Activated T-cell treated with anti-CD3 and anti-CD28 coated beads for 1 hour (primary cell): ENCODE measurements at regions not wholly inside any gene's neighbourhood (a gene's known extent, or its start where the extent isn't known, plus 50 kb on each side); places are given as distances from the start of the nearest gene placed in this dataset.

Experiments used
- DNase-seq: peaks from one replicate; pipeline ENCODE4 v3.0.0-alpha.2; 2020; ENCODE audit warnings: low read depth

GRCh38 chr6:156513504-156513903, 263.7 kb upstream of the ARID1B start:
- no peak for DNase-seq

DNA sequence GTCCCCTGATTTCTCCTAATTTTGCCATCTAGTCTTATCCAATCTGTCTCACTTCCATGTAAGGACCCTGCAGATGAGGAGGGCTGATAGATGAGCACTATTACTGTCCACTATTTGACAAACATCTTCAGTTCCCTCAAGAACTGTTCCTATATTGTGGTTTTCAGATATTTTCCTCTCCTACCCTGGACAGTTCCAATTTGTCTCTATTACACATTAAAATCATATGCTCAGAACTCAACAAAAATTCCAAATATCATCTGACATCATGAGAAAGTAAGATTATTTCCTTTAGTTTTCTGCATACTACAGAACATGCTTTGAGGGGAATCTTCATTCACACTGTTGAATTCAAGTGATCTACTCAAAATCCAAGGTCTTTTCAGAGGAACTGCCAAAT, 265.6 kb upstream of the ARID1B start:
- no peak for DNase-seq

- no peak for DNase-seq
Observed at GRCh38 chr6:156511051-156511450, 266.1 kb upstream of the ARID1B start.

DNA sequence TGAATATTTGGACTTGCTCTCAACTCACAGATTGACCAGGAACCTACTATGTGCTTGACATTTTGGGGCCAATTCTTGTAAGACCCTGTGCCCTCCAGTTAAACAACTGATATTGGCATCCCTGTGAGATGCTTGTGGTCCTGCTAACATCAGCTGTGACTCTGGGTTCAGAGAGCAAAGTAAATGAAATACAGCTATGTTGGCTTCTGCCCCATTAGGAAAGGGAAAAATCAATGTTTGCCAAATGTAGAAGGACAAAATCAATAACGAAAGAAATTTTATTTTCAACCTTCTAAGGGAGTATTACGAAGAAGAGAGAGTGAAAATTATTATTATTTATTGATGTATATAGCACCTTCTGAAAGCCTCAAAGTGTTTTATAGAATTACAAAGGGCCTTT, 266.9 kb upstream of the ARID1B start:
- no peak for DNase-seq

DNA sequence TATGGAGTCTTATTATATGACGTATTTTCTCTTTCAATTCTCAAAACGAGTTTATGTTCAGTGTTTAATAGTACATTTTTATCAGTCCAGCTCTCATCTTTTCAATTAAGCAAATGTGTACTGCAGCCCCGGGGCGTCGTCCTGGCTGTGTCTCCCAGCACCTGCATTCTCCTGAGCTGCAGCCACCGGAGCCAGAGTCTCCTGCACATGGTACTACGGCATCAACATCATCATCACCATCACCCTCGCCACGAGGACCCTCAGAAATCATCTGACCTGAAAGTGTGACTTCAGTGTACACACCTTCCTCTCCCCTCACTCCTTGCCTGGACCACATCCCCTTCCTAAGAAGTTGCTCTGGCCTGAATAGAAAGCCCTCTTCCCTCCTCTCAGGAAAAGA, 267.7 kb upstream of the ARID1B start:
- no peak for DNase-seq

DNA sequence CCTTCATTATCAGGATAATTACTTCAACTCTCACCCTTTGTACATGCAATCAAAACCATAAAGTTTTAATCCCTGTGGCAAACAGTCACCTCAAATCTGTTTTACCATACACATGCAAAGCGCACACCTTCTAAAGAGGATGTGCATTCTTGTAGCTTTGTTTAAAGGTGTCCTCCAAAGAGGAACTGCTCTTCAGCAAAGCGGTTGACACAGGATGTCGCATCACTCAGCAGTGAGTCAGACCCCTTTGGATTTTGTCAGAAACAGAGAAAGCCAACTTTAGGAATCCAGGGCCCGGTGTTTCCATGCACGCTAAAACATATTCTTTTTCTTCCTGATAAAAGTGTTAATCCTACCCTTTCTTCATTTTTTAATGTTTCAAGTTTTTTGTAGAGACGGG, 268.3 kb upstream of the ARID1B start:
- no peak for DNase-seq

DNA sequence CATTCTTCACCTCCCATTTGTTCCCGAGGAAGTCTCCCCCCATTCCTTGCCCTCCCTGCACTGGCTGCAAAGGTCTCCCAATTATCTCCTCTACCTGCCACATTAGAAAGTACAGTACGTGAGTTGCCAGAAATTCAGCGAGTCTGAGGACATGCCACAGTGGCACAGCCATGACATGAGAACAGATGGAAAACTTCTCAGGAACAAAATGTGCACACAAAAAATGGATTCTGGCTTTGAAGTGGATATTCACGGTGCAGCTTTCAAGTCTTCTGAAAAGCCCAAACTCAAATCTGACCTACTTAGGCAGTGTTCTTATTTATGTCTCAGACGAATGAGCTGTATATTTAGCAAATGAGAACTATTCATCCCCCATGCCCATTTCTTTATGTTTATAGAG, 269.1 kb upstream of the ARID1B start:
- no peak for DNase-seq

GRCh38 chr6:156507656-156508055, 269.5 kb upstream of the ARID1B start:
- no peak for DNase-seq

GRCh38 chr6:156507106-156507505, 270.1 kb upstream of the ARID1B start:
- no peak for DNase-seq

GRCh38 chr6:156502969-156503504, 274.1 kb upstream of the ARID1B start:
- no peak for DNase-seq

DNA sequence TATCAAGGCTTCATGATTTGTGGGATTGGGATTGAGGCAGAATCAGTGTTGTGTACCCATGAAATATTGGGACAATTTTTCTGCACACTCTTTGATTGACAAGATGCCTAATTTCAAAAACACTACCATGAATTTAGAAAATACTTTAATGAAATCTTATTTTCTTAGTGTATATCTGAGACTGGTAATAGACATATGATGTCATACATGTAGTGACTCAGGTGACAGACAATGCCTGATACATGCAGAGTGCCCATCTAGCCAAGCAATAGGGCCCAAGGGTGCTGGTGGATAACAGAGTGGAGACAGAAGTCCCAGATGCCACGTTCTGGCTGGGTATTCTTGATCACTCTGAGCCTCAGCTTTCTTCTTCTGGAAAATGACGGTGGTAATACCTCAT, 279.6 kb upstream of the ARID1B start:
- no peak for DNase-seq

- DNase-seq = no peak
Observed at GRCh38 chr6:156487877-156488276, 289.3 kb upstream of the ARID1B start.

DNA sequence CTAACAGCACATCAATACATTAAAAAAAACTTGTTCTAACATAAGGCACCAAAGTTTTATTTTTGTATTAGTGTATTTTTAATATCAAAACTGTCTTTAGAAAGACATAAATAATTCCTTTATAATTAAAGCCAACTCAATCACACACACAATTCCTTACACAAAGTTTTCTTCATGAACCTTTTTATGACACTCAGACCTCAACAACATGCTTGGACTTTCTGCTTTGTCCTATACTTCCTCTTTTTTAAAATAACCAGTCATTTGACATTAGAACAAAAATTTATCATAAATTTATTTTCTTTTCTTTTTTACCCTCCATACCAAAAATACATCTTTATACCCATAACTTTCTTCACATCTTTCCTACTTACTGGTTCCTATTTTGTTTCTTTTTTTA, 292.0 kb upstream of the ARID1B start:
- no peak for DNase-seq

- no peak for DNase-seq
Observed at GRCh38 chr6:156474507-156475120, 302.6 kb upstream of the ARID1B start.

DNA sequence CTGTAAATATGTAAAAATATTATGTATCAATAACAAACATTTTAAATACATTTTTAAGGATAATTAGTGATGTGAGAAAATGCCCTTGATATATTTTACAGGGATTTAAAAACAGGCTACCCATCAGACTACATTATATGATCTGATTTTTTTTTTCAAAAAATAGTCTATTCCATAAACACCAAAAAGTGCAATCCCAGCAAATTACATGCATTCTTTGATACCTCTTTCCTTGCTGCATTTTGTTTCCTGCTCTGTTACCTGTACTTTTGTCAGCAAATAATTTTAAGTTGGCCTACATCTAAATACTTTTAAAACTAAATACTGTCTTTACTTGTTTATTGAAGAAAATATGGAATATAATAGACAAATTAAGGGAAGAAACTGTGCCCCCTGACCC, 306.2 kb upstream of the ARID1B start:
- no peak for DNase-seq

DNA sequence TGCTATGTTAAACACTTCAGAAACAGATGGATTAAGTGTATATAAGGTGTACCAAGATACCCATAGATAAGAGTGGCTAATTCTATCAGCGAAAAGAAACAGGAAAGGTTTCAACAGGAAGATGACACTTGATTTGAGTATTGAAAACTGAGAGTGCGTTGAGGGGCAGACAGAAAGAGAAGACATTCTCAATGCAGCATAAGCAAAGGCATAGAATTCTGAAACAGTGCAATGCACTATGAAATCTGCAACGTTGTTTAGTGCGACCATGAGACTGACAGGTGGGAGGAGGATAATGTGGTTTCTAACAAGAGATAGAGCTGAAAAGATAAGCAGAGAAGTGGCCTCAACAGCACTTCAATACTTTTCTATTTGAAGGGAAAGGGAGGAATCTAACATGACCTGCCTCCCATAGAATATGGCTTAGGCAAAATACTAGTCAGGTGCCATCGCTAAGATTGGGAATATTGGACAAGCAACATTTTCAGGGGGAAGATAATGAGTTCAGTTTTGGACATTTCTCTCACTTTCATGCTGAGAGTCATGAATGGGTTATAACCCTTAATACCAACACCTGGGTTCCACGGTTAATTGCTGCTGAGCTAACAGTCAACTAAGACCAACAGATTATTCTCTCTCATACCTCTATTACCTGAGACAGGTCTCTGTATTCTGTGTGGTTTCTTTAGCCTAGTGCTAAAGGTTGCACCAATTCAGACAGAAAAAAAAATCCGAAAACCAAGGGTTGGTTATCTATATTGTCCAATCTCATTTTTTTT, 312.9 kb upstream of the ARID1B start:
- DNase-seq = no peak

- no peak for DNase-seq
Observed at GRCh38 chr6:156461647-156462046, 315.5 kb upstream of the ARID1B start.

- DNase-seq = no peak
Observed at GRCh38 chr6:156457601-156458000, 319.6 kb upstream of the ARID1B start.

DNA sequence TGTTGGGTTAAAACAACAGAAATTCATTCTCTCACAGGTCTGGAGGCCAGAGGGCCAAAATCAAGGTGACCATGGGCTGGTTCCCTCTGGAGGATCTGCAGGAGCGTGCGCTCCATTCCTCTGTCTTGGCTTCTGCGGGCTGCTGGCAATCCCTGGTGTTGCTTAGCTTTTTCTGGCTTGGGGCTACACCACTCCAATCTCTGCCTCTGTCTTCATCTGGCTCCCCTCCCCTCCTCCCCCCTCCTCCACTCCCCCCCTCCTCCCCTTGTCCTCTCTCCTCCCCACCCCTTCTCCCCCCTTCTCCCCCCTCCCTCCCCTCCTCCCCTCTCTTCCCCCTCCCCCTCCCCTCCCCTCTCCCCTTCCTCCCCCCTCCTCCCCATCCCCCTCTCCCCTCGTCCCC, 321.3 kb upstream of the ARID1B start:
- no peak for DNase-seq

- DNase-seq = no peak
Observed at GRCh38 chr6:156454867-156455266, 322.3 kb upstream of the ARID1B start.

GRCh38 chr6:156451726-156452125, 325.5 kb upstream of the ARID1B start:
- DNase-seq = no peak

DNA sequence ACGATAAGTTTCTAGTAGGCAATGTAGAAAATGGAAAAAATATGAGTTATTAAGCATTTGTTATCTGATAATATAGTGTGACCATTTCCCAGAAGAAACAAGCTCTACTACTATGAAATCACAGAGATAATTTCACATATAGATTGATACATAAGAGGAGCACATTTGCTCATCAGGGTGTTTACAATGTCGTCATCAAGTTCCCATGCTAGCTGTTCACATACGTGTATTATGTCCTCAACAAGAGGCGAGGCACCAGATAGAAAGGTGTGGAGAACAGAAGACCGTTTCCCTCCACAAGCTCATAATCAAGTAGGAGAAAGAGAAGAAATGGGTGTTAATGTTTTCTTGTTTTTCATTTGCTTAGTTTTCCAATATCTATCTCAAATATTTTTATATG, 326.1 kb upstream of the ARID1B start:
- no peak for DNase-seq

- no peak for DNase-seq
Observed at GRCh38 chr6:156450421-156450820, 326.8 kb upstream of the ARID1B start.

DNA sequence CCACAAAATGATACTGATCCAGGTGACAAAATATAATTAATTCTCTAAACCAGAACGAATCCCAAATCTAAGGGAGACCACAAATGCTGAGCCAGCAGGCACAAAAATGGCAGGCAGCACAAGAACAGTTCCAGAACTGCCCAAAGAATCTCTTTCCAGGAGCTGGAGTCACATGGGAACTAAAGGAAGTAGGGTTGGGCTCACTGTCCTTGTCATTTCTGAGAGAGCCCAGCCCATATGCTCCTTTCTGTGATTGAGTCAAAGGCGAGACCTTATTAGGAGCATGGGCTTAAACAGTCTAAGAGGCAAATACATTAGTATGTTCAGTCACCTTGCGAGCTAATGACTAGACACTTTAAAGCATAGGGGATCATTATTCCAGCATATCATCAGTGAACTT, 327.6 kb upstream of the ARID1B start:
- DNase-seq = no peak
